ENCODE measurements at regions not wholly inside any gene's neighbourhood (a gene's known extent, or its start where the extent isn't known, plus 50 kb on each side); places are given as distances from the start of the nearest gene placed in this dataset.
A peak's percentile ranks its signal among the peaks of the same experiment; 100 is the strongest.

GRCh38 chr13:55084630-55085029 is 2056.0 kb downstream of the OLFM4 start:
- no peaks in the 10 kb centered on the region for H3K79me1 ChIP-seq (ENCODE audit: low read depth, low read length)
- H2BK120ac ChIP-seq (replicated peaks; ENCODE audit: low read depth, low read length): no peak overlapping the region
- no peak overlapping the region for H2BK12ac ChIP-seq (ENCODE audit: low read depth, low read length)
- TF ChIP-seq HDAC6 (IDR thresholded peaks at IDR 0.05; ENCODE audit: low read depth, low read length) (no peak), CEBPB (IDR thresholded peaks at IDR 0.05; ENCODE audit: low read depth, low read length) (peak; percentile 82; the same call in 1 of the 2 replicates)
- H2BK20ac ChIP-seq (ENCODE audit: low read length): no peak overlapping the region
- H2AFZ ChIP-seq (ENCODE audit: low read length): no peak overlapping the region
- no peak overlapping the region for H3K4me2 ChIP-seq (ENCODE audit: insufficient read depth in 1 of 2, low read depth in 2 of 2, low read length in 2 of 2)
- no peaks in the 10 kb centered on the region for H4K20me1 ChIP-seq (replicated peaks in 1 of 2; ENCODE audit: control insufficient read depth in 1 of 2, insufficient read depth in 2 of 2, low read length in 2 of 2)
- no peaks in the 10 kb centered on the region for H3K23me2 ChIP-seq (ENCODE audit: low read depth, low read length)
- H3K27me3 ChIP-seq (replicated peaks in 1 of 4; ENCODE audit: control insufficient read depth in 3 of 4, extremely low read depth in 1 of 4, insufficient read depth in 3 of 4, low read length in 3 of 4): no peaks in the 10 kb centered on the region
- FAIRE-seq: no peak
- H2BK5ac ChIP-seq (ENCODE audit: low read depth, low read length): no peak overlapping the region
- no peak overlapping the region for H3K14ac ChIP-seq (ENCODE audit: insufficient read length)
- DNase-seq (ENCODE audit: low read depth in 1 of 2, low spot score in 2 of 2): no peak
- H3K18ac ChIP-seq (ENCODE audit: extremely low read depth, low read length): no peak overlapping the region
- H3K27ac ChIP-seq (ENCODE audit: low read depth, low read length): no peak overlapping the region
- H3K4ac ChIP-seq (replicated peaks; ENCODE audit: insufficient read length, low read depth, low read length): no peak overlapping the region
- H3K4me3 ChIP-seq (ENCODE audit: extremely low read depth in 1 of 4, insufficient read depth in 2 of 4, low read depth in 3 of 4, low read length in 4 of 4): no peak overlapping the region
- H3K36me3 ChIP-seq (ENCODE audit: control insufficient read depth in 2 of 4, insufficient read depth in 4 of 4, low read length in 3 of 4): no peaks in the 10 kb centered on the region; a peak in 2 of 8 replicates
- H3K9ac ChIP-seq (replicated peaks in 1 of 4; ENCODE audit: extremely low read depth in 1 of 4, low read depth in 3 of 4, low read length in 3 of 4): no peak overlapping the region
- no peak overlapping the region for H4K5ac ChIP-seq (ENCODE audit: insufficient read length, low read depth, low read length)
- H2BK15ac ChIP-seq (ENCODE audit: low read length): no peak overlapping the region
- no peak overlapping the region for H3K56ac ChIP-seq (replicated peaks; ENCODE audit: insufficient read length, low read depth, low read length)
- no peaks in the 10 kb centered on the region for H3K9me3 ChIP-seq (ENCODE audit: insufficient read depth in 2 of 2, low read depth in 1 of 2, low read length in 1 of 2)
- H4K91ac ChIP-seq (replicated peaks; ENCODE audit: insufficient read length, low read length): no peak overlapping the region
- POLR2A ChIA-PET (ENCODE audit: partially characterized antibody): no interaction called here
- WGBS, 2 experiments (ENCODE audit: extremely low coverage in 1 of 2, insufficient coverage in 1 of 2, insufficient read length in 1 of 2, insufficient replicate concordance in 2 of 2, low coverage in 1 of 2, low lambda C conversion rate in 2 of 2, missing lambda C conversion rate in 1 of 2): 98% methylated on average over 5 of the region's 5 CpGs; no CpG with 5 or more reads in 1 of the 2 experiments
- no peak overlapping the region for H4K8ac ChIP-seq (ENCODE audit: extremely low read depth, insufficient read depth, low read length)
- no peak overlapping the region for H3K23ac ChIP-seq (ENCODE audit: insufficient read length)
- no peak overlapping the region for H2AK5ac ChIP-seq (ENCODE audit: low read depth, low read length)
- CTCF ChIA-PET (ENCODE audit: partially characterized antibody): interaction anchor here (0.7 to 1.6 kb wide), 2 partner anchors 114 to 383 kb away, joined by 3 read pairs; no protein-coding TSS in a partner anchor
- no peaks in the 10 kb centered on the region for H3K79me2 ChIP-seq (ENCODE audit: control insufficient read depth in 1 of 2, insufficient read depth in 2 of 2, low read length in 2 of 2)
- H3K4me1 ChIP-seq (replicated peaks in 1 of 4; ENCODE audit: control insufficient read depth in 3 of 4, insufficient read depth in 4 of 4, low read length in 3 of 4): peaks cover 0 to 11% (median 3%) of the 10 kb centered on the region in 4 experiments; a peak in 2 of 7 replicates

Data from H1 (cell line).